ACC112 (cell line): ENCODE measurements at regions not wholly inside any gene's neighbourhood (a gene's known extent, or its start where the extent isn't known, plus 50 kb on each side); places are given as distances from the start of the nearest gene placed in this dataset.

Source experiments
- H2AFZ ChIP-seq: fragments of 200-600 bp; sonication (generic); one replicate; pipeline ENCODE4 v1.6.0; 2017; ENCODE audit warnings: antibody characterized with exemption, low read length; ENCODE audit not compliant: unreplicated experiment
- H3K27ac ChIP-seq: fragments of 200-600 bp; sonication (generic); 2 replicates; pipeline ENCODE4 v1.5.1; 2014; ENCODE audit warnings: low read depth, mild to moderate bottlenecking, antibody characterized with exemption, low read length, moderate library complexity
- H3K27me3 ChIP-seq: fragments of 200-600 bp; sonication (generic); 2 replicates; pipeline ENCODE4 v1.6.1; 2014; ENCODE audit warnings: mild to moderate bottlenecking, antibody characterized with exemption, low read length, moderate library complexity, mixed read lengths; ENCODE audit not compliant: insufficient read depth
- H3K36me3 ChIP-seq: fragments of 200-600 bp; sonication (generic); 2 replicates; pipeline ENCODE4 v1.6.1; 2016; ENCODE audit warnings: mild to moderate bottlenecking, antibody characterized with exemption, low read length, moderate library complexity, mixed read lengths; ENCODE audit not compliant: insufficient read depth
- H3K4me1 ChIP-seq: fragments of 200-600 bp; sonication (generic); one replicate; pipeline ENCODE4 v1.6.1; 2016; ENCODE audit warnings: low read length, mixed read lengths; ENCODE audit not compliant: insufficient read depth, unreplicated experiment, control insufficient read depth
- H3K4me3 ChIP-seq: fragments of 200-600 bp; sonication (generic); 2 replicates; pipeline ENCODE4 v1.5.1; 2014; ENCODE audit warnings: mild to moderate bottlenecking, low read depth, low read length
- H3K79me2 ChIP-seq: fragments of 200-600 bp; sonication (generic); one replicate; pipeline ENCODE4 v1.6.0; 2016; ENCODE audit warnings: low read length; ENCODE audit not compliant: control insufficient read depth, unreplicated experiment, insufficient read depth

DNA sequence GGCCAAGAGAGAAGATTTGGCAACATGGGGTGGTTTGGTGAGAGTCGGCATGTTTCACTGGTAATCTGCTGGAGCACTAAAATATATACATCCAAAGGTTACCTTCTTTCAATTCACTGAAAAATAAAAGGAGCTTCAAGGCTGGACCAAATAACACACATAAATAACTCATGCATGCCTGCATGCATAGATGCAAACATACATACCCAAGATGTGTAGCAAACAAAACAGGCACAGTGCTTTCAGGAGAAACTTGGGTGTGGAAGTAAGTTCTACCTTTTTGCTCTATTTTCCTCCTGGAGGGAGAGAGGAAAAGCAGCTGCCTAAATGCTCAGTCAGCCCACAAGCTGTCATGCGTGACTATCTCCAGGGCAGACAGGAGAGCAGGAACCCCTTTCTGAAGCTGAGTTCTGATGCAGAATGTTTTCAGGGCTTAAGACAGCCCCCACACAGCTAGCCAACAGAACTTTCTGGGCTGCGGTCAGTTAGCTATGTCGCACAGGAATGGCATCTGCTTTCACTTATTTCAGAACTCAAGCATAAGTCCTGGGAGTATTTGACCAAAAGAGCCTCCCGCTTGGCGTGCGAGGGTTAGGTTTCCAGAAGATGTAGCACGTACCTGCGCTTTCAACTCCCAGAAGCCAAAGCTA is 166.2 kb downstream of the TOMM20 start:
- Histone ChIP-seq H3K27ac (peak overlapping the region; percentile 99), H2AFZ (no peak overlapping the region), H3K27me3 (no peaks in the 10 kb centered on the region), H3K36me3 (no peaks in the 10 kb centered on the region), H3K4me1 (peaks cover 56% of the 10 kb centered on the region), H3K4me3 (peak overlapping the region; percentile 40), H3K79me2 (no peaks in the 10 kb centered on the region)

GRCh38 chr1:234961456-234962339 is 166.9 kb downstream of the TOMM20 start:
- Histone ChIP-seq H3K4me3 (peak overlapping the region; percentile 40), H2AFZ (no peak overlapping the region)

DNA sequence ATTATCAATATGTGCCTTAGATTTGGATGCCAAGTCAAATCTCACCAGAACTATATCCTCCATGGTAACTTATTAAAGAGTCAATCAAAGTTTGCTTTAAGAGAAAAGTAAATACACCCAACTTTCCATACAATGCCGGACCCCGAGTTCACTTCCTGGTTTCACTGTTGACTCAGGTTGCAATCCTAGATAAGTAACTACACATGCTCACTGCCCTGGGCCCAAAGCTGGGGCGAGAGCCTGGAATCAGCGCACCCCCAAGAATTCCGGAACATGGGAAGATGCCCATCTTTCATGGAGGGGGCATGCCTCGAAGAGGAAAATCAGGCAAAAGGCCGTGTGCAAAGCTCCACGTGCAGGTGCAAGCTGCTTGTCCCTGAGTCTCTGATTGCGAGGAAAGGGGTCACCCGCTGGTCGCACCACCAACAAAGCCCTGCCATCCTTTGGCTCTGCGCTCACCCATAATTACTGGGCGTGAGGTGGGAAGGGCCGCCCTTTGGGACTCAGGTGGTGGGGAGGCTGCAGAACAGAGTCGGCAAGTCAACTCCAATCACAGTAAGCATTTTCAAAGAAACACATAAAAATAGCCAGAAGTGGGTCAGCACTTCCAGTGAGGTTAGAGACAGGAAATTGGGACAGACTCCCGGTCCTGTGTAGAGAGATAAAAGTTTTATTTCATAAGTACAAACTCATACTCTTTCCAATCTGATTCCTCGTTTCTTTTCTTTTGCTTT is 167.7 kb downstream of the TOMM20 start:
- Histone ChIP-seq H3K27ac (peak overlapping the region; percentile 99), H3K4me3 (0 out of 2 replicates have a peak overlapping the region, but pooled peaks have one; percentile 40), H3K4me1 (peaks cover 72% of the 10 kb centered on the region), H2AFZ (no peak overlapping the region), H3K79me2 (no peaks in the 10 kb centered on the region), H3K36me3 (no peaks in the 10 kb centered on the region), H3K27me3 (no peaks in the 10 kb centered on the region)

More at GRCh38 chr1:234961456-234962339, 166.9 kb downstream of the TOMM20 start:
- H3K27me3 ChIP-seq = no peaks in the 10 kb centered on the region
- no peaks in the 10 kb centered on the region for H3K79me2 ChIP-seq
- H3K4me1 ChIP-seq = peaks cover 64% of the 10 kb centered on the region
- H3K36me3 ChIP-seq = no peaks in the 10 kb centered on the region
- peak overlapping the region; percentile 99 for H3K27ac ChIP-seq

GRCh38 chr1:234958706-234959657 is 169.7 kb downstream of the TOMM20 start:
- H3K36me3 ChIP-seq = no peaks in the 10 kb centered on the region
- H3K27ac ChIP-seq = no peak overlapping the region
- no peak overlapping the region for H3K4me3 ChIP-seq
- no peak overlapping the region for H2AFZ ChIP-seq
- H3K79me2 ChIP-seq = no peaks in the 10 kb centered on the region
- H3K4me1 ChIP-seq = peaks cover 73% of the 10 kb centered on the region
- no peaks in the 10 kb centered on the region for H3K27me3 ChIP-seq

DNA sequence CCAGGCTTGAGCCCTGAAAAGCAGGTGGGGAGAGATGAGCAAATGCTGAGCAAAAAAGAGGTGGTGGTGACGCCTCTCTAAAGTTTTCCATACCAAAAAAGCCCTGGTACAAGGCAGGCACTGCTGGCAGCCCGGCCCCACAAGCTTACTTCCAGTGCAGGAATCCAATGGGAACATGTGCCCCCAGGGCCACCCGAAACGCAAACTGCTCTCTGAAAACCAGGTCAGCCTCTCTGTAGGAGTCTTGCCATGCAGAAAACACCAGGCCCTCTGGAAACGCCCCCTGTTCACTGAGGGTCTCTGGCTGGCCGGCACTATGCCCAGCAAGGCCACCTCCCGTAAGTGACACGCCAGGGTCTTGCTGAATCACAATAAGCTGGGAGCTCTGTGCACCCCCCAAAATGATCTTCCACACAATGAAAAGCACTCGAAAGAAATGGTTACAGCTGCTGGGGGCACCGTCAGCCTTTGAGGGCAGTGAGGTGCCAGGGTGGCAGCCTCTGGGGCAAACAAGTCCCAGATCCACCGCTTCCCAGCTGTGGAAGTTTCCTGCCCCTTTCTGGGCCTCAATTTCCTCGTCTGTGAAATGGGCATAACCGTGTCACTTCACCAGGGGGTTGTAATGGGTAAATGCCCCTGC is 170.5 kb downstream of the TOMM20 start:
- no peaks in the 10 kb centered on the region for H3K27me3 ChIP-seq
- no peaks in the 10 kb centered on the region for H3K79me2 ChIP-seq
- H2AFZ ChIP-seq = no peak overlapping the region
- no peak overlapping the region for H3K4me3 ChIP-seq
- H3K36me3 ChIP-seq = no peaks in the 10 kb centered on the region
- peaks cover 65% of the 10 kb centered on the region for H3K4me1 ChIP-seq
- H3K27ac ChIP-seq = peak overlapping the region; percentile 62

GRCh38 chr1:234957330-234958065 is 171.1 kb downstream of the TOMM20 start:
- peaks cover 59% of the 10 kb centered on the region for H3K4me1 ChIP-seq
- H3K27ac ChIP-seq = peak overlapping the region; percentile 68

GRCh38 chr1:234956821-234957329 is 171.8 kb downstream of the TOMM20 start:
- no peak overlapping the region for H2AFZ ChIP-seq
- no peaks in the 10 kb centered on the region for H3K79me2 ChIP-seq
- peaks cover 53% of the 10 kb centered on the region for H3K4me1 ChIP-seq
- H3K4me3 ChIP-seq = no peak overlapping the region
- H3K36me3 ChIP-seq = no peaks in the 10 kb centered on the region
- no peaks in the 10 kb centered on the region for H3K27me3 ChIP-seq
- H3K27ac ChIP-seq = peak overlapping the region; percentile 68

More at GRCh38 chr1:234957330-234958065, 171.1 kb downstream of the TOMM20 start:
- Histone ChIP-seq H3K27me3 (no peaks in the 10 kb centered on the region), H2AFZ (no peak overlapping the region), H3K79me2 (no peaks in the 10 kb centered on the region), H3K36me3 (no peaks in the 10 kb centered on the region), H3K4me3 (no peak overlapping the region; the same call in 1 of the 2 replicates)

DNA sequence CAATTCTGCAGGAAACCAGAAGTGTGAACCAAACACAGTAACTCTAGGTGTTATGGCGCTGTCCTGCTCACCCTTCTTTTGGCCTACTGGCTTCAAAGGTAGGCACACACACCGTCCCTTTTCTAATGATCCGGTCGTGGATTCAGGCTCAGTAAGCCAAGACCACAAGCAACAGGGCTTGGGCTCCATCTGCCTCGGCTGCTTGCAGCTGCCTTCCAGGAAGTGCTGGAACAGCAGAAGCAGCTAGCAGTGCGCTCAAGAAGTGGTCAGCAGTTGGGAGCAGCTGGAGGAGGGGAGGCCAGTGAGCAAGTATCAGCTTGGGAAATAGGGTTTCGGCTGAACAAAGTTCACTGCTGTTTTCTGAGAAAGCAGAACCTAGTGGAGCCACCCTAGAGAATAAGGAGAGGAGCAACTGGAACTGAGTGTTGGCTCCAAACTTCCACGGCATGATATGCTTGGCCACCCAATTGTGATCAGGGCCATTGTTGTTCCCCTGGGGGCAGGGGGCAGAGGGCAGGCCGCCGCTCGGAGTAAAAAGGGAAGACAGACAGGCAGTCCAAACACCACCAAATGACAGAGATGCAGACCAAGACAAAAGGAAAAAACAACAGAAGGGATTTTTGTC is 173.4 kb downstream of the TOMM20 start:
- Histone ChIP-seq H3K27me3 (no peaks in the 10 kb centered on the region), H3K4me1 (peaks cover 38% of the 10 kb centered on the region), H3K79me2 (no peaks in the 10 kb centered on the region), H3K4me3 (peak overlapping the region; percentile 57), H3K27ac (peak overlapping the region; percentile 76), H2AFZ (peak overlapping the region; percentile 88), H3K36me3 (no peaks in the 10 kb centered on the region)
